ENCODE measurements at regions not wholly inside any gene's neighbourhood (a gene's known extent, or its start where the extent isn't known, plus 50 kb on each side); places are given as distances from the start of the nearest gene placed in this dataset.

DNA sequence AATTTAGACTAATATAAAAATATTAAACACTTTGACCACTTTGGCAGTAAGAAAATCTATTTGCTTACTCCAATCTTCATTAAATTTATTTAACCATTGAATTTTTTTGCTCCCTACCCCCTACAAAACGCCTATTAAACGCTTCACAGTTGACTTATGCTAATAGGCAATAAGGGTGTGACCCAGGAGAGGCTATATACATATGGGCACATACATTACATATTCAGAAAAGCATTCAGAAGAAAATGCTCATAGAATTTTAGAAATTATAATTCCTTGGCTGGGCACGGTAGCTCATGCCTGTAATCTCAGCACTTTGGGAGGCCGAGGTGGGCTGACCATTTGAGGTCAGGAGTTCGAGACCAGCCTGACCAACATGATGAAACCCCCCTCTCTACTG is 95.6 kb upstream of the STARD13 start:
- no peak for TF ChIP-seq TCF7L2 (IDR thresholded peaks at IDR 0.05; ENCODE audit: low read depth, low read length)
- TF ChIP-seq CTCF (IDR thresholded peaks at IDR 0.05), result no peak
- no peak for TF ChIP-seq POLR2AphosphoS5 (IDR thresholded peaks at IDR 0.05; ENCODE audit: low read depth, low read length)

Data from Panc1 (cell line).